HCT116 (cell line): ENCODE measurements at regions not wholly inside any gene's neighbourhood (a gene's known extent, or its start where the extent isn't known, plus 50 kb on each side); places are given as distances from the start of the nearest gene placed in this dataset.

Experiments used
- ATAC-seq: fragments of 200-7000 bp; cut with Tn5 transposase; 2 replicates; pipeline ENCODE4 v1.9.1; 2020; ENCODE audit warnings: mild to moderate bottlenecking, moderate library complexity
- BruUV-seq: library from RNA; stranded (reverse); fragments of 400-500 nt; replicated peaks from 2 replicates; lab custom pipeline; 2021; lab: Mats Ljungman, UMichigan
- CTCF ChIA-PET: fragments of 300-600 bp; sonication (Branson Sonifier 250); formaldehyde crosslinking; loops from one replicate; lab custom pipeline; 2021; ENCODE audit warnings: antibody characterized with exemption; lab: Charles Lee
- POLR2A ChIA-PET: fragments of 300-600, 350-600 bp; sonication (Branson Sonifier 250); formaldehyde crosslinking; loops from one replicate; lab custom pipeline; 2021; ENCODE audit warnings: antibody characterized with exemption; lab: Charles Lee
- RAD21 ChIA-PET, 2 experiments: fragments of 300-600 bp; sonication (Branson Sonifier 250); formaldehyde crosslinking; loops; one replicate each; lab custom pipeline; 2023; ENCODE audit warnings: low total read pairs in 2 of 2; ENCODE audit not compliant: uncharacterized antibody in 2 of 2, unreplicated experiment in 2 of 2, low non-redundant PET in 1 of 2; lab: Charles Lee
- DNase-seq: peaks from one replicate; pipeline ENCODE4 v3.0.0-alpha.2; 2010; ENCODE audit warnings: low read depth, low spot score
- H2AFZ ChIP-seq: fragments of 200-600 bp; shearing (Covaris generic), sonication (generic); 2 replicates; pipeline ENCODE4 v1.6.1; 2017; ENCODE audit warnings: low read depth, mixed run types, mixed read lengths, antibody characterized with exemption, low read length; ENCODE audit not compliant: poor library complexity, severe bottlenecking
- H3K27ac ChIP-seq: 2 replicates; pipeline ENCODE4 v1.5.1; 2012; ENCODE audit warnings: low read depth, low read length
- H3K27me3 ChIP-seq: fragments of 200-600 bp; sonication (generic); 2 replicates; pipeline ENCODE4 v1.6.1; 2016; ENCODE audit warnings: mixed run types, low read length, mixed read lengths; ENCODE audit not compliant: insufficient read depth
- H3K36me3 ChIP-seq, 2 experiments: fragments of 200-500 bp in 1 of 2; fragments of 200-600 bp in 1 of 2; sonication (Bioruptor generic) in 1 of 2; sonication (generic) in 1 of 2; 2 replicates each; pipeline versions ENCODE4 v1.5.1 to v1.6.1; 2014 to 2016; ENCODE audit warnings: low read length in 2 of 2, inconsistent platforms in 1 of 2, mixed read lengths in 1 of 2, mixed run types in 1 of 2; ENCODE audit not compliant: insufficient read depth in 2 of 2, control insufficient read depth in 1 of 2
- H3K4me1 ChIP-seq, 2 experiments: fragments of 200-600 bp in 1 of 2; sonication (generic) in 1 of 2; 2 replicates each; pipeline versions ENCODE4 v1.5.1 to v1.6.1; 2012 to 2017; ENCODE audit warnings: low read length in 2 of 2, inconsistent platforms in 1 of 2, mild to moderate bottlenecking in 1 of 2, mixed read lengths in 1 of 2, mixed run types in 1 of 2, moderate library complexity in 1 of 2; ENCODE audit not compliant: insufficient read depth in 2 of 2, control insufficient read depth in 1 of 2
- H3K4me2 ChIP-seq: fragments of 200-600 bp; sonication (generic); 2 replicates; pipeline ENCODE4 v1.6.1; 2017; ENCODE audit warnings: mixed run types, low read length, mixed read lengths
- H3K4me3 ChIP-seq, 2 experiments: fragments of 200-600 bp in 1 of 2; sonication (generic) in 1 of 2; replicated peaks in 1 of 2; 2 replicates each; pipeline ENCODE4 v1.5.1; 2011 to 2016; ENCODE audit warnings: low read length in 2 of 2, control low read depth in 1 of 2, low read depth in 1 of 2, mild to moderate bottlenecking in 1 of 2, mixed read lengths in 1 of 2, mixed run types in 1 of 2
- H3K79me2 ChIP-seq: fragments of 200-600 bp; sonication (generic); 2 replicates; pipeline ENCODE4 v1.6.1; 2017; ENCODE audit warnings: mild to moderate bottlenecking, mixed run types, low read length, moderate library complexity, mixed read lengths; ENCODE audit not compliant: insufficient read depth
- H3K9ac ChIP-seq: fragments of 200-600 bp; sonication (generic); 2 replicates; pipeline ENCODE4 v1.6.1; 2016; ENCODE audit warnings: low read length, mixed read lengths
- H3K9me2 ChIP-seq: fragments of 200-600 bp; sonication (generic), shearing (Covaris generic); 2 replicates; pipeline ENCODE4 v1.6.1; 2017; ENCODE audit warnings: mixed run types, mild to moderate bottlenecking, moderate library complexity; ENCODE audit not compliant: insufficient read depth
- H3K9me3 ChIP-seq, 2 experiments: fragments of 200-500 bp in 1 of 2; fragments of 200-600 bp in 1 of 2; sonication (Bioruptor generic) in 1 of 2; sonication (generic) in 1 of 2; 2 replicates each; pipeline ENCODE4 v1.6.1; 2014 to 2017; ENCODE audit warnings: low read length in 2 of 2, mixed read lengths in 2 of 2, inconsistent platforms in 1 of 2, low read depth in 1 of 2, mild to moderate bottlenecking in 1 of 2, mixed run types in 1 of 2, moderate library complexity in 1 of 2; ENCODE audit not compliant: control insufficient read depth in 1 of 2, insufficient read depth in 1 of 2
- H4K20me1 ChIP-seq: fragments of 200-600 bp; sonication (generic), shearing (Covaris generic); 2 replicates; pipeline ENCODE4 v1.6.1; 2017; ENCODE audit warnings: mixed run types, mild to moderate bottlenecking, moderate library complexity; ENCODE audit not compliant: insufficient read depth
- CBX3 ChIP-seq: IDR thresholded peaks from 2 replicates; pipeline ENCODE4 v1.6.1; 2012; ENCODE audit warnings: low read depth
- CEBPB ChIP-seq: IDR thresholded peaks from 2 replicates; pipeline ENCODE4 v1.6.1; 2012; ENCODE audit warnings: low read depth
- CTCF ChIP-seq, 3 experiments: fragments of 200-600 bp in 1 of 3; sonication (generic) in 1 of 3; IDR thresholded peaks in 2 of 3; conservative IDR thresholded peaks in 1 of 3; 2 replicates each; pipeline ENCODE4 v1.5.1; 2012 to 2017; ENCODE audit warnings: low read depth in 2 of 3, low read length in 2 of 3, antibody characterized with exemption in 1 of 3, borderline replicate concordance in 1 of 3, control low read depth in 1 of 3, mild to moderate bottlenecking in 1 of 3, mixed read lengths in 1 of 3, mixed run types in 1 of 3, moderate library complexity in 1 of 3; ENCODE audit not compliant: insufficient read depth in 1 of 3
- EGR1 ChIP-seq: IDR thresholded peaks from 2 replicates; pipeline ENCODE4 v1.6.1; 2012; ENCODE audit warnings: low read depth
- ELF1 ChIP-seq: IDR thresholded peaks from 2 replicates; pipeline ENCODE4 v1.6.1; 2012; ENCODE audit warnings: low read depth, borderline replicate concordance
- EZH2phosphoT487 ChIP-seq: fragments of 200-600 bp; IDR thresholded peaks from 2 replicates; pipeline ENCODE4 v1.6.1; 2018; ENCODE audit warnings: antibody characterized with exemption, borderline replicate concordance
- FOSL1 ChIP-seq: IDR thresholded peaks from 2 replicates; pipeline ENCODE4 v1.6.1; 2012; ENCODE audit warnings: low read depth
- JUND ChIP-seq: IDR thresholded peaks from 2 replicates; pipeline ENCODE4 v1.6.1; 2012
- MAX ChIP-seq: IDR thresholded peaks from 2 replicates; pipeline ENCODE4 v1.6.1; 2012
- POLR2A ChIP-seq: IDR thresholded peaks from 2 replicates; pipeline ENCODE4 v1.7.0; 2011; ENCODE audit warnings: borderline replicate concordance; ENCODE audit not compliant: insufficient read depth, insufficient read length; ENCODE audit errors: extremely low read depth
- POLR2AphosphoS5 ChIP-seq: IDR thresholded peaks from 2 replicates; pipeline ENCODE4 v1.6.1; 2011; ENCODE audit warnings: mild to moderate bottlenecking, low read depth, low read length, moderate library complexity
- SIN3A ChIP-seq: IDR thresholded peaks from 2 replicates; pipeline ENCODE4 v1.6.1; 2012; ENCODE audit warnings: low read depth
- SP1 ChIP-seq: IDR thresholded peaks from 2 replicates; pipeline ENCODE4 v1.6.1; 2012; ENCODE audit warnings: low read depth
- SRF ChIP-seq: IDR thresholded peaks from 2 replicates; pipeline ENCODE4 v1.6.1; 2012; ENCODE audit warnings: low read depth
- TCF7L2 ChIP-seq: IDR thresholded peaks from 2 replicates; pipeline ENCODE4 v1.7.0; 2011; ENCODE audit warnings: borderline replicate concordance, inconsistent platforms; ENCODE audit not compliant: insufficient read depth, insufficient read length; ENCODE audit errors: extremely low read depth
- YY1 ChIP-seq: IDR thresholded peaks from 2 replicates; pipeline ENCODE4 v1.6.1; 2011; ENCODE audit warnings: low read length, low read depth, moderate library complexity, mild to moderate bottlenecking; ENCODE audit not compliant: insufficient replicate concordance; ENCODE audit errors: extremely low read depth
- ZBTB33 ChIP-seq: IDR thresholded peaks from 2 replicates; pipeline ENCODE4 v1.6.1; 2011; ENCODE audit warnings: mild to moderate bottlenecking, low read length, moderate library complexity; ENCODE audit not compliant: insufficient replicate concordance; ENCODE audit errors: extremely low read depth
- intact Hi-C: fragments of 100-400 bp; cut with micrococcal nuclease; formaldehyde crosslinking; loops from 2 replicates; pipeline ENCODE4 v1.10.0; 2022
- TF ChIP-seq, protein P1 (sequence below): IDR thresholded peaks from 2 replicates; pipeline ENCODE4 v1.6.1; 2012; ENCODE audit warnings: low read depth

DNA sequence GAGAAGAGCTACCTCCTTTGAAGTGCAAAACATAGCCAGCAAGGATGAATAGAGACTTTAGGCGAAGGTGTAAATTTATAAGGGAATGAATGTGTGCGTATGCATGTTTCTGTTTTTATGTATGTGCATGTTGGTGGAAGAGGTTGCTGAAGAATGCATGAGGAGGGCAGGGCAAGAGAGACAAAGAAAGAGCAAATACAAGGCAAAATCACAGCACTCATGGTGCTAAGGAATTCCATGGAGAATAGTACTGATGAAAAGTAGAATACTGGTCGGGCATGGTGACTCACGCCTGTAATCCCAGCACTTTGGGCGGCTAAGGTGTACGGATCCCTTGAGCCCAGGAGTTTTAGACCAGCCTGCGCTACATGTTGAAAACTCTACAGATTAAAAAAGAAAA lies 762.1 kb upstream of the PTPRD start:
- Histone ChIP-seq H3K4me1 (no peaks in the 10 kb centered on the region), H3K4me3 (no peak overlapping the region), H3K9me3 (peaks cover 3 to 7% of the 10 kb centered on the region in 2 experiments; a peak in 3 of 4 replicates), H3K79me2 (no peaks in the 10 kb centered on the region), H2AFZ (no peak overlapping the region), H3K27ac (no peak overlapping the region), H3K4me2 (no peak overlapping the region), H3K36me3 (no peaks in the 10 kb centered on the region), H4K20me1 (no peaks in the 10 kb centered on the region), H3K27me3 (no peaks in the 10 kb centered on the region), H3K9ac (no peak overlapping the region), H3K9me2 (no peaks in the 10 kb centered on the region)
- intact Hi-C loops = no loop called here
- no TSS peak for BruUV-seq
- ATAC-seq (no peak), DNase-seq (no peak)
- no peak for TF ChIP-seq ELF1
- no peak for TF ChIP-seq CBX3
- TF ChIP-seq POLR2A = no peak
- TF ChIP-seq, protein P1, sequence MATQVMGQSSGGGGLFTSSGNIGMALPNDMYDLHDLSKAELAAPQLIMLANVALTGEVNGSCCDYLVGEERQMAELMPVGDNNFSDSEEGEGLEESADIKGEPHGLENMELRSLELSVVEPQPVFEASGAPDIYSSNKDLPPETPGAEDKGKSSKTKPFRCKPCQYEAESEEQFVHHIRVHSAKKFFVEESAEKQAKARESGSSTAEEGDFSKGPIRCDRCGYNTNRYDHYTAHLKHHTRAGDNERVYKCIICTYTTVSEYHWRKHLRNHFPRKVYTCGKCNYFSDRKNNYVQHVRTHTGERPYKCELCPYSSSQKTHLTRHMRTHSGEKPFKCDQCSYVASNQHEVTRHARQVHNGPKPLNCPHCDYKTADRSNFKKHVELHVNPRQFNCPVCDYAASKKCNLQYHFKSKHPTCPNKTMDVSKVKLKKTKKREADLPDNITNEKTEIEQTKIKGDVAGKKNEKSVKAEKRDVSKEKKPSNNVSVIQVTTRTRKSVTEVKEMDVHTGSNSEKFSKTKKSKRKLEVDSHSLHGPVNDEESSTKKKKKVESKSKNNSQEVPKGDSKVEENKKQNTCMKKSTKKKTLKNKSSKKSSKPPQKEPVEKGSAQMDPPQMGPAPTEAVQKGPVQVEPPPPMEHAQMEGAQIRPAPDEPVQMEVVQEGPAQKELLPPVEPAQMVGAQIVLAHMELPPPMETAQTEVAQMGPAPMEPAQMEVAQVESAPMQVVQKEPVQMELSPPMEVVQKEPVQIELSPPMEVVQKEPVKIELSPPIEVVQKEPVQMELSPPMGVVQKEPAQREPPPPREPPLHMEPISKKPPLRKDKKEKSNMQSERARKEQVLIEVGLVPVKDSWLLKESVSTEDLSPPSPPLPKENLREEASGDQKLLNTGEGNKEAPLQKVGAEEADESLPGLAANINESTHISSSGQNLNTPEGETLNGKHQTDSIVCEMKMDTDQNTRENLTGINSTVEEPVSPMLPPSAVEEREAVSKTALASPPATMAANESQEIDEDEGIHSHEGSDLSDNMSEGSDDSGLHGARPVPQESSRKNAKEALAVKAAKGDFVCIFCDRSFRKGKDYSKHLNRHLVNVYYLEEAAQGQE = no peak
- TF ChIP-seq CTCF (IDR thresholded peaks at IDR 0.05 in 2 of 3, conservative IDR thresholded peaks at IDR 0.05 in 1 of 3; ENCODE audit: borderline replicate concordance in 1 of 3, insufficient read depth in 1 of 3, low read depth in 2 of 3, low read length in 2 of 3) = no peak
- no peak for TF ChIP-seq FOSL1
- TF ChIP-seq POLR2AphosphoS5 = no peak
- no peak for TF ChIP-seq SIN3A
- no peak for TF ChIP-seq JUND
- no peak for TF ChIP-seq SRF
- no peak for TF ChIP-seq YY1
- no peak for TF ChIP-seq MAX
- TF ChIP-seq SP1 = no peak
- TF ChIP-seq CEBPB = no peak
- no peak for TF ChIP-seq TCF7L2
- no peak for TF ChIP-seq EGR1
- no peak for TF ChIP-seq EZH2phosphoT487
- no peak for TF ChIP-seq ZBTB33
- ChIA-PET POLR2A (no interaction called here), RAD21 (no interaction called here), CTCF (no interaction called here)
